ENCODE measurements at regions not wholly inside any gene's neighbourhood (a gene's known extent, or its start where the extent isn't known, plus 50 kb on each side); places are given as distances from the start of the nearest gene placed in this dataset.

DNA sequence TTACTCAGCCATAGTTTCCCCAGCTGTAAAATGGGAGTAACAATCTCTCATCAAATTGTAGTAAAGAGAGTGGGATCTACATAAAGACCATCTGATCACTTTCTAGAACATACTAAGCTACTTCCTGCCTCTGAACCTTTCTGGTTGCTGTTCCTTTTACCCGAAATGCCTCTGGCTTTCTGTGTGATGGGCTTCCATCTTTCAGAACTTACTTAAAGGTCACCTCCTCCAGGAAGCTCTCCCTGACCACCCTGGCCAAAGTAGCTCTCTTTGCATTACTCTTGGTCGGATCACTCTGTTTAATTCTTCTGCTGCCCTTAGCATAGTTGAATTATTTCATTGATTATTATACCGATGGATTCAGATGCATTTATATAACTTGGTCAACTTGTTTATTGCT lies 171.0 kb downstream of the BMP7 start:
- H3K4me3 ChIP-seq (ENCODE audit: low read depth, low read length, poor library complexity, severe bottlenecking), result no peak overlapping the region
- POLR2A ChIA-PET, result interaction anchor here (0.6 to 1.1 kb wide), 2 partner anchors 20 to 254 kb away, joined by 3 read pairs; no protein-coding TSS in a partner anchor
- H3K36me3 ChIP-seq (ENCODE audit: insufficient read depth, low read length), result no peaks in the 10 kb centered on the region
- no peak overlapping the region for H3K27ac ChIP-seq (ENCODE audit: low read depth, low read length, poor library complexity, severe bottlenecking)
- H4K20me1 ChIP-seq (ENCODE audit: insufficient read depth, low read length), result no peaks in the 10 kb centered on the region
- no peak for DNase-seq (ENCODE audit: low spot score)
- no peaks in the 10 kb centered on the region for H3K79me2 ChIP-seq (ENCODE audit: insufficient read depth, low read depth, low read length)
- CTCF ChIA-PET (ENCODE audit: unreplicated experiment), result interaction anchor here (1.3 kb wide), 1 partner anchor 251 kb away, joined by 3 read pairs; no protein-coding TSS in a partner anchor
- no peaks in the 10 kb centered on the region for H3K9me2 ChIP-seq (ENCODE audit: insufficient read depth, low read length)
- no peak overlapping the region for H2AFZ ChIP-seq (ENCODE audit: low read length)
- no peaks in the 10 kb centered on the region for H3K4me1 ChIP-seq (ENCODE audit: insufficient read depth, low read length, poor library complexity, severe bottlenecking)
- intact Hi-C loops (cut with micrococcal nuclease; ENCODE audit: unreplicated experiment), result loop anchor here (10.0 kb wide), 1 partner anchor 149 kb away; no protein-coding TSS in a partner anchor
- TF ChIP-seq, protein P1, sequence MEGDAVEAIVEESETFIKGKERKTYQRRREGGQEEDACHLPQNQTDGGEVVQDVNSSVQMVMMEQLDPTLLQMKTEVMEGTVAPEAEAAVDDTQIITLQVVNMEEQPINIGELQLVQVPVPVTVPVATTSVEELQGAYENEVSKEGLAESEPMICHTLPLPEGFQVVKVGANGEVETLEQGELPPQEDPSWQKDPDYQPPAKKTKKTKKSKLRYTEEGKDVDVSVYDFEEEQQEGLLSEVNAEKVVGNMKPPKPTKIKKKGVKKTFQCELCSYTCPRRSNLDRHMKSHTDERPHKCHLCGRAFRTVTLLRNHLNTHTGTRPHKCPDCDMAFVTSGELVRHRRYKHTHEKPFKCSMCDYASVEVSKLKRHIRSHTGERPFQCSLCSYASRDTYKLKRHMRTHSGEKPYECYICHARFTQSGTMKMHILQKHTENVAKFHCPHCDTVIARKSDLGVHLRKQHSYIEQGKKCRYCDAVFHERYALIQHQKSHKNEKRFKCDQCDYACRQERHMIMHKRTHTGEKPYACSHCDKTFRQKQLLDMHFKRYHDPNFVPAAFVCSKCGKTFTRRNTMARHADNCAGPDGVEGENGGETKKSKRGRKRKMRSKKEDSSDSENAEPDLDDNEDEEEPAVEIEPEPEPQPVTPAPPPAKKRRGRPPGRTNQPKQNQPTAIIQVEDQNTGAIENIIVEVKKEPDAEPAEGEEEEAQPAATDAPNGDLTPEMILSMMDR (conservative IDR thresholded peaks at IDR 0.05; ENCODE audit: low read length), result no peak
- no peak for TF ChIP-seq EZH2phosphoT487 (IDR thresholded peaks at IDR 0.05; ENCODE audit: borderline replicate concordance, low read depth, low read length)
- BruUV-seq (replicated peaks), result no TSS peak
- H3K4me2 ChIP-seq (ENCODE audit: low read length), result no peak overlapping the region
- no peaks in the 10 kb centered on the region for H3K9me3 ChIP-seq (ENCODE audit: low read length)

DNA sequence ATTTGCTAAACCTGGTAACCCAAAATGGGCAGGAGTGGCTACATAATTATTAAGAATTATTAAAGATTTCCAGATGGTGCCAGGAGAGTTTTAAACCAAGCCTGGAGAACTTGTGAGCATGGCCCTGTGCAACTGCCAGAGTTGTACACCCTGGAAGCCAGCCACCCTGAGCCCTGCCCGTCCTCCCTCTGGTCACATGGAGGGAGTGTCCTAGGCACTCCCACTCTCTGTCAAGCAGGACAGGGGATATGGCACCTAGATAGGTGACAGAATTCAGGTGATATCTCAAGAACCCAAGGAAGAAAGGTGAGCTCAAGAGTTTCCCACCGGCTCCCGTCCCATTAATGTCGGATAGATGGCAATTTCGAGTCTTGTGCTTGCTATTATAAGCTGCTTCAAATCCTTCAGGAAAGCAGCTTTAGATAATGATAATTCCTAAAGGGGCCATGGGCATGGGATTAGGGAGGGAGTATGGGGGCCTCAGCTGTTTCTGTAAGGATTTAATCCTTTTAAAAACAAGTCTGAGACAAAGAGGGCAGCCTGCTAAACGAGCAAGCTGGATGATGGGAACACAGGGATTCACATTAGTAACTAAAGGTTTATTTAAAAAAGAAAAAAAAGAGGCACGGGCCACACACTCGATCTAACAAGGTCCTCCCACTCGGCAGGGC lies 169.1 kb downstream of the BMP7 start:
- no peak for DNase-seq (ENCODE audit: low spot score)
- Histone ChIP-seq H3K27ac (ENCODE audit: low read depth, low read length, poor library complexity, severe bottlenecking) (no peak overlapping the region), H3K4me3 (ENCODE audit: low read depth, low read length, poor library complexity, severe bottlenecking) (no peak overlapping the region), H3K4me1 (ENCODE audit: insufficient read depth, low read length, poor library complexity, severe bottlenecking) (no peaks in the 10 kb centered on the region), H3K9me2 (ENCODE audit: insufficient read depth, low read length) (no peaks in the 10 kb centered on the region), H4K20me1 (ENCODE audit: insufficient read depth, low read length) (no peaks in the 10 kb centered on the region), H3K4me2 (ENCODE audit: low read length) (no peak overlapping the region), H3K79me2 (ENCODE audit: insufficient read depth, low read depth, low read length) (no peaks in the 10 kb centered on the region), H3K36me3 (ENCODE audit: insufficient read depth, low read length) (no peaks in the 10 kb centered on the region), H3K9me3 (ENCODE audit: low read length) (no peaks in the 10 kb centered on the region), H2AFZ (ENCODE audit: low read length) (no peak overlapping the region)
- POLR2A ChIA-PET, result interaction anchor here (0.8 kb wide), 1 partner anchor 228 kb away, joined by 3 read pairs; no protein-coding TSS in a partner anchor
- CTCF ChIA-PET (ENCODE audit: unreplicated experiment), result no interaction called here
- intact Hi-C loops (cut with micrococcal nuclease; ENCODE audit: unreplicated experiment), result loop anchor here (10.0 kb wide), 1 partner anchor 147 kb away; no protein-coding TSS in a partner anchor
- TF ChIP-seq, protein P1 (conservative IDR thresholded peaks at IDR 0.05; ENCODE audit: low read length), result no peak
- TF ChIP-seq EZH2phosphoT487 (IDR thresholded peaks at IDR 0.05; ENCODE audit: borderline replicate concordance, low read depth, low read length), result no peak
- BruUV-seq (replicated peaks), result no TSS peak

DNA sequence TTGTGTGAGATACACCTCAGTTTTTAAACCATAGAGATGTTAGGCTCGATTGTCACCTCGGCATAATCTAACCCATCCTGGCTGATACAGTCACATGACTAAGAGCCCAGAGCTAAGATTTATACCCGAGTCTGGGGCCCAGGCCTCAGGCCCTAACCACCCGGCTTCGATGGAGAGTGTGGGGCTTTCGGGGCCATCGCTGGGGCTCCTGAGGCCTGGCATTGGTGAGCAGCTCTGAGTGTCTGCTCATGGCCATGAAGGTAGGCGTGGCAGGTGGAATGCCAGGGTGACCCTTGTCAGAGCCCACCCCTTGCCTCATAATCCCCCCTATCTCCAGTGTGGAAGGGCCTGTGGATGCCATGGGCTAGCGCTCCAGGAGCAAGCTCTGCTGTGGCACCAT lies 164.3 kb downstream of the BMP7 start:
- intact Hi-C loops (cut with micrococcal nuclease; ENCODE audit: unreplicated experiment), result no loop called here
- Histone ChIP-seq H3K36me3 (ENCODE audit: insufficient read depth, low read length) (no peaks in the 10 kb centered on the region), H3K9me3 (ENCODE audit: low read length) (no peaks in the 10 kb centered on the region), H3K4me1 (ENCODE audit: insufficient read depth, low read length, poor library complexity, severe bottlenecking) (no peaks in the 10 kb centered on the region), H3K4me2 (ENCODE audit: low read length) (no peak overlapping the region), H4K20me1 (ENCODE audit: insufficient read depth, low read length) (no peaks in the 10 kb centered on the region), H2AFZ (ENCODE audit: low read length) (no peak overlapping the region), H3K4me3 (ENCODE audit: low read depth, low read length, poor library complexity, severe bottlenecking) (no peak overlapping the region), H3K79me2 (ENCODE audit: insufficient read depth, low read depth, low read length) (no peaks in the 10 kb centered on the region), H3K9me2 (ENCODE audit: insufficient read depth, low read length) (no peaks in the 10 kb centered on the region), H3K27ac (ENCODE audit: low read depth, low read length, poor library complexity, severe bottlenecking) (no peak overlapping the region)
- BruUV-seq (replicated peaks), result no TSS peak
- POLR2A ChIA-PET, result no interaction called here
- CTCF ChIA-PET (ENCODE audit: unreplicated experiment), result no interaction called here
- TF ChIP-seq, protein P1 (conservative IDR thresholded peaks at IDR 0.05; ENCODE audit: low read length), result no peak
- TF ChIP-seq EZH2phosphoT487 (IDR thresholded peaks at IDR 0.05; ENCODE audit: borderline replicate concordance, low read depth, low read length), result no peak
- DNase-seq (ENCODE audit: low spot score), result no peak

All from OCI-LY7 (cell line).